Esophagus squamous epithelium (tissue), 4 donors: ENCODE measurements at regions not wholly inside any gene's neighbourhood (a gene's known extent, or its start where the extent isn't known, plus 50 kb on each side); places are given as distances from the start of the nearest gene placed in this dataset.

Source experiments
- CTCF ChIP-seq, 6 experiments: fragments of 450-650 bp in 4 of 6; fragments of 200-600 bp in 2 of 6; sonication (generic) in 2 of 6; IDR thresholded peaks; one replicate each; pipeline ENCODE4 v1.5.1; 2016 to 2019; ENCODE audit warnings: antibody characterized with exemption in 6 of 6, mild to moderate bottlenecking in 4 of 6, moderate library complexity in 4 of 6
- POLR2A ChIP-seq, 4 donors: fragments of 450-650 bp; IDR thresholded peaks; one replicate each; pipeline ENCODE4 v1.6.1; 2017; ENCODE audit warnings: antibody characterized with exemption in 4 of 4, mild to moderate bottlenecking in 4 of 4, moderate library complexity in 3 of 4

- no peak for TF ChIP-seq CTCF (IDR thresholded peaks at IDR 0.05)
- no peak for TF ChIP-seq POLR2A (IDR thresholded peaks at IDR 0.05)
Measured at GRCh38 chr11:37352485-37352884, 754.4 kb upstream of the RAG2 start.
